ENCODE measurements at regions not wholly inside any gene's neighbourhood (a gene's known extent, or its start where the extent isn't known, plus 50 kb on each side); places are given as distances from the start of the nearest gene placed in this dataset.

GRCh38 chr12:107225635-107226034, 132.3 kb upstream of the CRY1 start (continued):
- TF ChIP-seq HIC1 (tag by site-specific recombination; IDR thresholded peaks at IDR 0.05) (no peak), ZNF16 (tag by site-specific recombination; IDR thresholded peaks at IDR 0.05; ENCODE audit: low read depth) (no peak), ZNF600 (tag by site-specific recombination; IDR thresholded peaks at IDR 0.05) (no peak), ZNF140 (tag by site-specific recombination; IDR thresholded peaks at IDR 0.05) (no peak), ZNF146 (tag by site-specific recombination; IDR thresholded peaks at IDR 0.05) (no peak), ZNF776 (tag by site-specific recombination; IDR thresholded peaks at IDR 0.05; ENCODE audit: borderline replicate concordance) (no peak), ZBTB8A (tag by site-specific recombination; IDR thresholded peaks at IDR 0.05) (no peak)
- TF ChIP-seq, protein P1, sequence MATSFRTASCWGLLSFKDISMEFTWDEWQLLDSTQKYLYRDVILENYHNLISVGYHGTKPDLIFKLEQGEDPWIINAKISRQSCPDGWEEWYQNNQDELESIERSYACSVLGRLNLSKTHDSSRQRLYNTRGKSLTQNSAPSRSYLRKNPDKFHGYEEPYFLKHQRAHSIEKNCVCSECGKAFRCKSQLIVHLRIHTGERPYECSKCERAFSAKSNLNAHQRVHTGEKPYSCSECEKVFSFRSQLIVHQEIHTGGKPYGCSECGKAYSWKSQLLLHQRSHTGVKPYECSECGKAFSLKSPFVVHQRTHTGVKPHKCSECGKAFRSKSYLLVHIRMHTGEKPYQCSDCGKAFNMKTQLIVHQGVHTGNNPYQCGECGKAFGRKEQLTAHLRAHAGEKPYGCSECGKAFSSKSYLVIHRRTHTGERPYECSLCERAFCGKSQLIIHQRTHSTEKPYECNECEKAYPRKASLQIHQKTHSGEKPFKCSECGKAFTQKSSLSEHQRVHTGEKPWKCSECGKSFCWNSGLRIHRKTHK (tag by site-specific recombination; IDR thresholded peaks at IDR 0.05) = no peak

GRCh38 chr12:107226126-107226525, 132.8 kb upstream of the CRY1 start:
- no peaks in the 10 kb centered on the region for H3K4me1 ChIP-seq (ENCODE audit: control insufficient read depth, insufficient read depth, low read length)

DNA sequence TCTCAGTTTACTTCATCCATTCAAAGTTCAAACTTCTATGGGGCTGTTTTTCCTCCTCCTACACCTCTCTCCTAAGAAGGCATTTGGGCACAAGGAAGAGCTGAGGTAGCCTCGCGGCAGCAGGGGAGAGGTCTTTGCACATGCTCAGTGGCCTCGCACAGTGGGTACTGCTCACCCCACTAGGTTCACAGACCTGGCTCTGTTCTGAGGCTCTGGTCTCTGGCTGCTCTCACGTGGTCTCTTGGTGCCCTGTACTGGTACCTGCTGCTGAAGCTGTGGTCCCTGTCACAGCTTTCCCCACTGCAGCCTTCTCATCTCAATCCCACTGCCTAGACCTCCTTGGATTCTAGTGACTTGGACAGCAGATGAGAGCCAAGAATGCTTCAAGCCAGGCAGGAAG, 134.7 kb upstream of the CRY1 start:
- Histone ChIP-seq H3K27ac (ENCODE audit: extremely low read depth, low read depth, low read length) (no peak overlapping the region), H3K9me3 (ENCODE audit: control insufficient read depth, insufficient read depth, low read depth, low read length) (no peaks in the 10 kb centered on the region), H3K4me1 (ENCODE audit: control insufficient read depth, insufficient read depth, low read length) (no peaks in the 10 kb centered on the region), H3K4me3 (ENCODE audit: low read depth, low read length) (no peak overlapping the region), H3K36me3 (ENCODE audit: control insufficient read depth in 2 of 2, insufficient read depth in 1 of 2, low read length in 2 of 2) (no peaks in the 10 kb centered on the region)
- TF ChIP-seq, protein P2, sequence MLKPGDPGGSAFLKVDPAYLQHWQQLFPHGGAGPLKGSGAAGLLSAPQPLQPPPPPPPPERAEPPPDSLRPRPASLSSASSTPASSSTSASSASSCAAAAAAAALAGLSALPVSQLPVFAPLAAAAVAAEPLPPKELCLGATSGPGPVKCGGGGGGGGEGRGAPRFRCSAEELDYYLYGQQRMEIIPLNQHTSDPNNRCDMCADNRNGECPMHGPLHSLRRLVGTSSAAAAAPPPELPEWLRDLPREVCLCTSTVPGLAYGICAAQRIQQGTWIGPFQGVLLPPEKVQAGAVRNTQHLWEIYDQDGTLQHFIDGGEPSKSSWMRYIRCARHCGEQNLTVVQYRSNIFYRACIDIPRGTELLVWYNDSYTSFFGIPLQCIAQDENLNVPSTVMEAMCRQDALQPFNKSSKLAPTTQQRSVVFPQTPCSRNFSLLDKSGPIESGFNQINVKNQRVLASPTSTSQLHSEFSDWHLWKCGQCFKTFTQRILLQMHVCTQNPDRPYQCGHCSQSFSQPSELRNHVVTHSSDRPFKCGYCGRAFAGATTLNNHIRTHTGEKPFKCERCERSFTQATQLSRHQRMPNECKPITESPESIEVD (tag by site-specific recombination; IDR thresholded peaks at IDR 0.05) = no peak
- CTCF ChIA-PET = interaction anchor here (0.6 kb wide), 1 partner anchor 21 kb away, joined by 3 read pairs; no protein-coding TSS in a partner anchor
- POLR2A ChIA-PET = no interaction called here

More at GRCh38 chr12:107226126-107226525, 132.8 kb upstream of the CRY1 start:
- Histone ChIP-seq H3K4me3 (ENCODE audit: low read depth, low read length) (no peak overlapping the region), H3K27ac (ENCODE audit: extremely low read depth, low read depth, low read length) (no peak overlapping the region), H3K9me3 (ENCODE audit: control insufficient read depth, insufficient read depth, low read depth, low read length) (no peaks in the 10 kb centered on the region), H3K36me3 (ENCODE audit: control insufficient read depth in 2 of 2, insufficient read depth in 1 of 2, low read length in 2 of 2) (no peaks in the 10 kb centered on the region)
- ChIA-PET CTCF (interaction anchor here (0.6 kb wide), 1 partner anchor 62 kb away, joined by 3 read pairs; no protein-coding TSS in a partner anchor), POLR2A (no interaction called here)
- TF ChIP-seq ZNF10 (tag by site-specific recombination; IDR thresholded peaks at IDR 0.05) (no peak), ZFP41 (tag by site-specific recombination; IDR thresholded peaks at IDR 0.05; ENCODE audit: borderline replicate concordance) (no peak), ZNF785 (tag by site-specific recombination; IDR thresholded peaks at IDR 0.05) (no peak), GLI4 (tag by site-specific recombination; IDR thresholded peaks at IDR 0.05) (no peak), ZNF214 (tag by site-specific recombination; IDR thresholded peaks at IDR 0.05; ENCODE audit: borderline replicate concordance) (no peak), ZNF184 (tag by site-specific recombination; IDR thresholded peaks at IDR 0.05) (no peak), ZNF341 (tag by site-specific recombination; IDR thresholded peaks at IDR 0.05; ENCODE audit: low read depth) (no peak), ZNF629 (tag by site-specific recombination; IDR thresholded peaks at IDR 0.05) (no peak), KLF8 (tag by site-specific recombination; IDR thresholded peaks at IDR 0.05) (no peak), ZNF677 (tag by site-specific recombination; IDR thresholded peaks at IDR 0.05) (no peak), SP3 (tag by site-specific recombination; IDR thresholded peaks at IDR 0.05) (no peak), IKZF3 (tag by site-specific recombination; IDR thresholded peaks at IDR 0.05) (no peak), ZNF561 (tag by site-specific recombination; IDR thresholded peaks at IDR 0.05; ENCODE audit: borderline replicate concordance) (no peak), BCL11B (tag by site-specific recombination; IDR thresholded peaks at IDR 0.05; ENCODE audit: low read depth) (no peak)
- TF ChIP-seq, protein P3, sequence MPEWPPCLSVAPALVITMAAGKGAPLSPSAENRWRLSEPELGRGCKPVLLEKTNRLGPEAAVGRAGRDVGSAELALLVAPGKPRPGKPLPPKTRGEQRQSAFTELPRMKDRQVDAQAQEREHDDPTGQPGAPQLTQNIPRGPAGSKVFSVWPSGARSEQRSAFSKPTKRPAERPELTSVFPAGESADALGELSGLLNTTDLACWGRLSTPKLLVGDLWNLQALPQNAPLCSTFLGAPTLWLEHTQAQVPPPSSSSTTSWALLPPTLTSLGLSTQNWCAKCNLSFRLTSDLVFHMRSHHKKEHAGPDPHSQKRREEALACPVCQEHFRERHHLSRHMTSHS (tag by site-specific recombination; IDR thresholded peaks at IDR 0.05) = no peak
